GM21529 (cell line): ENCODE measurements at regions not wholly inside any gene's neighbourhood (a gene's known extent, or its start where the extent isn't known, plus 50 kb on each side); places are given as distances from the start of the nearest gene placed in this dataset.

Source experiments
- ATAC-seq: cut with Tn5 transposase; IDR thresholded peaks from one replicate; pipeline ENCODE4 v1.9.1; 2021; ENCODE audit not compliant: unreplicated experiment

DNA sequence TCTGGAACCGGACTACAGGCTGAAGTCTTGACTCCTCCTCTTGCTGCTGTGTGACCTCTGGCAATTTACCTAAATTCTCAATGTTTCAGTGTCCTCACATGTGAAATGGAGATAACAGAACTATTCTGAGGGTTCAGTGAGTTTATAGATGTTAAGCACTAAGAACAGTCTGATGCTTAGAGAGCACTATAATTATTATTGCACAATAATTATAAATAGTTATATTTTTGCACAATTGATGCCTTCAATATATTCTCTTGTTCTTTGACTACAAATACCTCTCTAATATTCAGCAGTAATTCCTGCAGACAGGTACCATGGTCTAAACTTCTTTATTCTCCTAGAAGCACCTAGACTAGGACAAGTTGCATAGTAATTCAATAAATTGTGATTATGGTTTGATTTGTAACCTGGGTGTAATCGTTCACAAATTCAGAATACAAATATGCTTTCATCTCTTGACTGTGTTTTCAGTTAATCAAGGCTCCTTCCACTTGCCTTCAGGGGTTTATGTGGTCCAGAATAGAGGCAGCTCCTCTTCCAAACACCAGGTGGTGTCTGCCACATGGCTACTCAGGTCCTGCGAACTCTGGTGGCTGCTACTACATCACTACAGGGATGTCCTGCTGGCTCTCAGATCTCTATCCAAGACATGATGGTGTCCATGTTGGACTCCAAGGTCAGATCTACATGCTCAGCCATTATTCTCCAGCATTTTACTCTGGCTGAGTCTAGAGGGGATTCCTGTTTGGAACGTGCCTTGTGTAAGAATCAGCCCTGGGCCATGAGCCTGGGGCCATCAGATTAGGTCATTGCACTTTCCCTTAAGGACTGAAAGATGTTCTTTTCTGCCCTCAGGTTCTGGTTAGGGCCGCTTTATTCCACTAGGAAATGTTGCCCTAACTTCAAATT, 103.4 kb downstream of the QRFPR start:
- ATAC-seq = peak; percentile 54

DNA sequence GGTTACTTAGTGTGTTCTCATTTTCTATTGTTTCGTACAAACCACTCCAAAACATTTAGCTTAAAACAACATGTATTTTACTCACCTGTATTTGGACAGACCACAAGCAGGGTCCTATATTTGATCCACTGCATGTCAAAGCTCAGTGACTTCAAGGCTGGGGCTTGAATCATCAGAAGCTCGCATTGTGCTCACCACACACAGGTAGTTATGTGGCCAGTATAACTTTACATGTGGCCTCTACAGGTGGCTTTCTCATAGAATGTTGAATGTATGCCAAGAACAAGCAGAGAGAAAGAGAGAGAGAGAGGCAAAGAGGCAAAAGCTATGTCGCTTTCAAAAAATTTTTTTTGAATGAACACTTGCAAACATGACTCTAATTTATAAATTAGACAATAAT, 107.6 kb downstream of the QRFPR start:
- no peak for ATAC-seq

DNA sequence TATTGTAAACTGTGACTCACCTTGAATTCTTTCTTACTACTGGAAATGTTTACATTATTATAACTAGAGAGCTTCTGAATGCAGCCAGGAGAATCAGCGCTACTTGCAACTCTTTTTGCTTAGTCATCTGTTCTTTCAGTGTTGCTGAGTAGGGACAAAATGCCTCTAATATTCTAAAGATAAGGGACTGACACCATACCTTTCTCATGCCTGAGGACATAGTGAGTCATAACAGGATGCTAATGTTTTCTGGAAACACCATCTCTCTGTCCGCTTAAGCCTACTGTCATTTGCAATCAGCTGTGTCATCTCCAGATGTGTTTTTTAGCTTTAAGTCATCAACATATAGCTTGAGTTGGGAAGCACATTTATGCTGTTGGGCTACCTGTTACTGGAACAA, 108.3 kb downstream of the QRFPR start:
- peak; percentile 89 for ATAC-seq

DNA sequence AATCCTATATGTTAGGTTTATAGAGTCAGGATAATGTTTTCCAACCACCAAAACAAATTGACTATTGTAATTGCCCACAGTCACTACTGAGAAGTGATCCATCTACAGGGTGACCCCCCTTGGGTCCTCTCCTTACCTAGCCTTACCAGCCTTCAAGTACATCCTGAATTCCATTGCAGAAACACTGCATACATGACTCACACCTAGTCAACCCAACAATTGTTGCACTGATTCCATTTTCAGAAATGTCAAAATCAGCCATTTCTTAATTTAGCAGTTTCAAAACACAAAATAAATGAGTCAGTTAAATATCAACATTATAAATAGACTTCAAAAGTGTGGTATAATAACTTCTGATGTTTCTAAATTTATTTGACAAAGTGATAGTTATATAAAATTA, 106.3 kb upstream of the TNIP3 start:
- ATAC-seq = no peak

DNA sequence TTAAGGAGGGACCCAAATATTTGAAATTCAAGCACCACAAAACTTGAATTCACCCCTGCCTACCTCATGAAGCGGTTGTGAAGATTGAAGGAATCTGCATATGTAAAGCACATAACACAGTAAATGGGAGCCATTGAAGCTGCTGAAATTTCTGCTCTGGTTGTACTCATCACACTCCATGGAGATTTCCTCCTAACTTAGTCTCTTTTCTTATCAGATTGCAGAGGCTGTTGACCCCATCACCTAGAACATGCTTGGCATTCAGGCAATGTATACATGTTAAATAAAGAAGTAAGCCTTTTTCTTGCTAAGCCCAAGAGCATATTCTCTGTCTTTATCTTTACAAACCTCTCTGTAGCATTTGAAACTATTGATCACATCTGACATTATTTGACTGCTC, 104.9 kb upstream of the TNIP3 start:
- no peak for ATAC-seq

DNA sequence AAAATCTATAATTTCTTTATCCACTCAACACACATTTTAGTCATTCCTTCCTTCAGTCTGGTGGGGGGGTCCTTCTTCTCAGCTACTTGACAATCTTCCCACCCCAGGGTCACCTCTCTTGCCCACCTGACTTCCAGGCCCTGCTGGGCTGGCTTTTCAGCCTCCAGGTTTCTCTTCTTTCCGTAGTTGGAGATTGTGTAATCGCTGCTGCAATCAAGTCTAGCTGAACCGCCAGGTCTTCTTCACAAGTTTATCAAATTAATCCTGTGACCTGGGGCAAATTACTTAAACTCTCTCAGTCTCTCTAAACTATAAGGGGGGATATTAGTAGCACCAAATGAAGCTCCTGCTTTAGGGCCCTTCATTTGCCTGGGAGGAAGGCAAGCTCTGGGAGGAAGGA, 102.9 kb upstream of the TNIP3 start:
- no peak for ATAC-seq

DNA sequence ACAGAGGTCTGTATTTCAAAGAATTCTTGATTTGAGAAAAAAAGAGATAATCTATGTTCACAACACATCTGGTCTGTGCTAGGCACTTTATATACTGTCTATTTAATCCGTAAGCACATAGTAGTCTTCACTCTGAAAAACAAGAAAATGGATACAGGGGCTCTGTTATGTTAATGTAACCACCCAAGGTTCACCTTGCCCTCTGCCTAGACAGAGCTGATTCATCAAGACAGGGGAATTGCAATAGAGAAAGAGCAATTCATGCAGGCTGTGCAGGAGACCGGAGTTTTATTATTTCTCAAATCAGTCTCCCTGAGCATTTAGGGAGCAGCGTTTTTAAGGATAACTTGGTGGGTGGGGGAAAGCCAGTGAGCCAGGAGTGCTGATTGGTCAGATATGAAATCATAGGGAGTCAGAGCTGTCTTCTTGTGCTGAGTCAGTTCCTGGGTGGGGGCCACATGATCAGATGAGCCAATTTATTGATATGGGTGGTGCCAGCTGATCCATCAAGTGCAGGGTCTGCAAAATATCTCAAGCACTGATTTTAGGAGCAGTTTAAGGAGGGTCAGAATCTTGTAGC, 92.9 kb upstream of the TNIP3 start:
- peak; percentile 13 for ATAC-seq

DNA sequence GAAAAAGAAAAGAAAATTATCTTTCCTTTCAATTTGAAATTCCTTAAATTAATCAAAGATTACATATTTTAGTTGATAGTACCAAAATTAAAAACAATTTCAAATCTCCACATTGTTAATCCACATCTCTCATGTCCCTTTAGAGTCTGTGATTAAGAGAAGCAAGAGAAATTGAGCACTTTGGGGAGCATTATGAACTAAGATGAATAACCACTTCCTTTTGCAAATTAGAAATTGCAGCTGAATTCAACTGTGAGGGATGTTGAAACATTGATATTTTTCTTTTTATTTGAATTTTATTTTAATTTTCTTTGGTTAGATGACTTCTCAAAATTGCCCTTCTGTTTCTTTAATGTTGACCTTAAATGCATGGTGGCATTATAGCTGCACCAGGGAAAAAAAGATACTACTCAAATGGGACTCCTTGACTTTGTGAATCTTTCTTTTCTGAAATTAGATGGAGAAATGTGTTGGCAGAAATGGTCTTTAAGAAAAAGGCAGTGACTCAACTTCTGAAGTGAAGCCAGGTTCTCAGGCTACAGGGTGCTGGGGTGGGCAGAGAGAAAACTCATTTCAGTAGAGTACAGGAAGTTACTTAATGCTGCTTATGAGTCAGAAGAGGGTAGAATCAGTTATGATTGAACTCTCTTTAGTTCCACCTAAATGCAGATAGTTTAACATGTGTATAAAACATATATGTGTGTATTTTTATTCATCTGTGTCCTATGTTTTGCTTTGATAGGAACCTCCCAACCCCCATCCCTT, 92.0 kb upstream of the TNIP3 start:
- ATAC-seq = peak; percentile 99

DNA sequence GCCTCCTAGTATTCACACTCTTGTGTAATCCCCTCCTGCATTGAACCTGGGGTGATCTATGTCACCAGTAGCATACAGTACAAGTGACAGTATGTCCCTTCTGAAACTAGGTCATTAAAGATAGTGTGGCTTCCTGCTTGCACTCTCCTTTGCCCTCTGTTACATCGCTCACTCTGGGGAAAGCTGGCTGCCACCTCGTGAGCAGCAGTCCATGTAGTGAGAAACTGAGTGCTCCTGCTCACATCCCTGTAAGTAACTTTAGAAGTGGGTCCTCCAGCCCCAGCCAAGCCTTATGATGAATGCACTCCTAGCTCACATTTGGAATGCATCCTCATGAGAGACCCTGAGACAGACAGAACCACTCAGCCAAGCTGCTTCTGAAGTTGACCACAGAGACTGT, 89.8 kb upstream of the TNIP3 start:
- ATAC-seq = no peak

DNA sequence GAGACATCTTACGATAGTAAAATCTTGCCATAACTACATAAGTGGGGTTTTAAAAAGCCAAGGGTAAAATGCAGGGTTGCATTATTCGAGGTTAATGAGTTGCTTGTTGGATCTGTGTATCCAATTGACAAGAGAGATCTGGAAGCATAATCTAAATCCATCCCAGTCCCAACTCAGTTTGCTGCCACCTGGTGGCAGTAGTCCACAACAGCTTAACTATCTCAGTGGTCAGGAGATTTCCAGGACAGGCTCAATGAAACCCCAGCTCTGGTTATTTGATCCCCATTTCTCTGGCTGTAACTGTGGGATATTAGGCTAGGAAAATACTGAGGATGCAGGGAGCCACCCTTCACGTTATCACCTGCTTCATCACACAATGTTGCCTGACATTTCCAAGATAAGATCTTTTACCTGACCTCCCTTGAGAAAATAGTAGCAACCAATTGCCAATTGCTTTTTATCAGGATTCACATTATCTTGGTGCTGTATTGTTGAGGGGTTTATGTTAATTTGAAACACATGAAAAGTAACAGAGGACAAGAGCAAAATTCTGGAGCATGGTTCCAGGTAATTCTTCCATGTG, 88.2 kb upstream of the TNIP3 start:
- ATAC-seq = peak; percentile 41

DNA sequence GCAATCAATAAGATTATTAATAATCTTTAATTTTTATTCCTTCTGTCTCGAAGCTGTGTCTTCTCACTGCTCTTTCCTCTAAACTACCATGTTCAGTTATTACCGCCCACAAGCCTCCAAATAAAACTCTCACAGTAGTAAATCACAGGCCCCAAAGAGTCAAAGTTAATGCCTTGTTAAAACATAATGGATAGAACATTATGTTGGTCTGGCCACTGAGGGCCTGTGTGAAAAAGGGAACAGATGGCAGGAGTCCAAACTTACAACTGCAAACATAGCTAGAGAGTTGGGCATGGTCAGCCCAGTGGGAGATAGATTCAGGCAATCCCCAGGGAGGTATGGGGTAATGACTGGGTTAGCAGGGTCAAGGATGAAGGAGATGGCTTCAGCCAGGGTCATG, 84.6 kb upstream of the TNIP3 start:
- ATAC-seq = no peak

DNA sequence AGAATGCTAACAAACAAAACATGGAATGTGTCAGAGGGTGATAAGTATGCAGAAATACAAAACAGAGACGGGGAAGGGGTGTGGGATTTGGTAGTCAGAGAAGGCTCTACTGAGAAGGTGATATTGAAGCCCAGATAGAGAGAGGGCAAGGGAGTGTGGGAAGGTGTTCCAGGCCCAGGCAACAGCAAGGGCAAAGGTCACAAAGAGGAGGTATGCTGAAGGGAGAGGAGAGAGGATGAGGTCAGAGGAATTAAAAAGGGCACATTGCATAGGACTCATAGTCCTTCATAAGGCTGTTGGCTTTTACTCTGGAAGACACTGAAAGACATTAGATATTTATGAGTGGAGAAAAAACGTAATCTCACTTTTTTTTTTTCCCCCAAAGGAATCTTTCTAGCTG, 82.6 kb upstream of the TNIP3 start:
- ATAC-seq = no peak

DNA sequence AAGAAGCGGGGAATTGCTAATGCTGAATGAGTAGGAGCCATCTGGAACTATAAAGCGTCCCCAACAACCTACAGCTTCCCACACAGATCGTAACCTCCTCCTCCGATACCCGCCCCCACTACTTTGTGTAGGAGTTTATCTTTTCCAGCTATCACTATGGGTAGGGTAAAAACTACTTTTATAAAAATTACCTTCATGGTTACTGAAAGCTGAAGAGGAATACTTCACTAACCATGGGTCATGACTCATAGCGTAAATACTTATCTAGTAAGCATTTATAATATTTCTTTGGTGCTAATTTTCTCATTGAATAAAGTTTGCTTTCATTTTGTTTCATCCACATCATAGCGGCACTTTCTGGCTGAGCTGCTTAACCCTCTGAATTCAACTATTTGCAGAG, 79.4 kb upstream of the TNIP3 start:
- ATAC-seq = peak; percentile 61

DNA sequence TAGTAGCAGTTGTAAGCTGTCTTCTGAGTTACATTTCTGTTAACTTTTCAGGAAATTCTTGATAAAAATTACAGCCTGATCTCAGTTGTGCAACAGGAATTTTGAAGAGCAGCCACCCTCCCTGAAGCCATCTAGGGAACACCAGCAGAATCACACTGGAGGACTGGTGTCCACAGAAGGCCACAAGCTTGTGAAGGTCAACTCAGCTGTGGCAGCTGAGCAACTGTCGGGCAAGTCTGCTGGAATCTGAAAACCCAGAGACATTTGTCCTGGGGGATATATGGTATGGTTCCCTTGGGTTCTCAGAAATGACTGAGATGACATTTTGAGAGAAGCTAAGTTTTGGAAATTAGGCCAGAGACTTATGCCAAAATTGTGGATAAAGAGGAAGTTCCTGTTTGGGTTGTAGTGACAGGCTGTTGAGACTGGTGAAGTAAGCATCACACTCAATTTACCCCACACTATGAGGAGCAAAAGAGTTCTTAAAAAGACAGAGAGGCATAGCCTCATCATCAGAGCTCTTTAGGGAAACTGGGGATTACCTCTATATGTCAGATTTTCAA, 78.1 kb upstream of the TNIP3 start:
- ATAC-seq = no peak

DNA sequence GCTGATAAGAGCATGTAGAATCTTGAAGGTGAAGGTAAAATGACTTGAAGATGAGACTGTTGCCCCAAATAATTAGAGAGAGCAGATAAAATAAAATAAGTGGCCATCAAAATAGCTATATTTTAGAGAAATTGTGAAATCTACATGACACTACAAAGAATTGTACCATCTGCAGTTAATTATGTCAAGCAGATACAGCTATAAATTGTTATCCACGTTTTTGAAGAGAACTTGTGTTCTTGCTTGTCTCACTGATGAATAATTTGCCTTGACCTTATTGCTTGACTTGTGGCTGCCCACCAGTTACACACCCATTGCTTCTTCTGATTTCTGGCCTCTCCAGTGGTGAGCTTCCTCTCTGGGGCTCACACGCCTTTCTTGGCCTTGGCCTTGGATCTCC, 75.8 kb upstream of the TNIP3 start:
- ATAC-seq = no peak

DNA sequence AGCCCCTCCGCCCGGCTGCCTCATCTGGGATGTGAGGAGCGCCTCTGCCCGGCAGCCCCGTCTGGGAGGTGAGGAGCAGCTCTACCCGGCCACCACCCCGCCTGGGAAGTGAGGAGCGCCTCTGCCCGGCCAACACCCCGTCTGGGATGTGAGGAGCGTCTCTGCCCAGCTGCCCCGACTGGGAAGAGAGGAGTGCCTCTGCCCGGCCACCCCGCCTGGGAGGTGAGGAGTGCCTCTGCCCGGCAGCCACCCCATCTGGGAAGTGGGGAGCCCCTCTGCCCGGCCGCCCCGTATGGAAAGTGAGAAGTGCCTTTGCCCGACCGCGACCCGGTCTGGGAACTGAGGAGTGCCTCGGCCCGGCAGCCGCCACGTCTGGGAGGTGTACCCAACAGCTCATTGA, 74.3 kb upstream of the TNIP3 start:
- no peak for ATAC-seq

DNA sequence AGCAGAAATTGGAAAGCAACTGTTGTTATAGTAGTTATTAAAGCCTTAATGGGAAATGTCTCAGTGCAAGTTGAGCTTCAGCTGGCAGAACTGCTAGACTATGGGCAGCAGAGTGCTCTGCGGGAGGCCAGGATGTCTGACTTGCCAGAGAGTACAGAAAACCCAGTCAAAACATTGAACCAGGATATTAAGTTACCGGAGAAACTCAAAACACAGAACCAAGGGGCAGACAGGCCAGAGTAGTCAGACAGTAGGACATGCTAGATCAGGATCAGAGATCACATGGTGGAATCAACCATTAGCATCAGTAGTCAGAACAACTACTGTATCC, 72.9 kb upstream of the TNIP3 start:
- ATAC-seq = no peak

DNA sequence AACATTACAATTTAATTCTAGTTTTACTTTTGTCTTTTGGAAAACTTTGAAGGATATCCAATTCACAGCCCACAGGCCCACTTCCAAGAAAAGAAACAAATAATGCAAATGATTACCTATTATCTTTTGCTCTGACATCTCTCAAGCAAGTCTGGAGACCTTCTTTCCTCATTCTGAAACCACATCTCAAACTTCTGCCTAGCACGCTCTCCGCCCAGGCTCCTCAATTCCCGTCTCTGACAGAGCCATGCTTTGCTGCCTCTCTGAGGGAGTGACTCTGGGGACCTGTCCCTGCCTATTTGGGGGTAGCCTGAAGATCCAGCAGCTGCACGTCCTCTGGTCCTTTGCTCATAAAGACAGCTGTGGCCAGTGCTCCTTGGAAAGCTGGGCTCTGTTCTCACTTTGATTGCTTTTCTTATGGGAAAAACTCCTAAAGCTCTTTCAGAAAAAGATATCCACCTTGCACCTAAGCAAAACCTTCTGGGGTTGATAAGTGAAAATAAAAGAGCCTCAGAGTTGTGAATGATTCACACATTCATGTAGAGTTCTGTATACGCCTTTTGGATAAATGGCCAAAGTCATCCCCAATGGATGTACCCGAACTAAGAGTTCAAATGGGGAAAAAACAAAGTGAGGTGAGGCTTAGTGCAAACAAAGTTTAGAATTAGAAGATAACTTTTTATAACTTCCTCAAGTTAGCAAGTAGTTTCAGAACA, 72.4 kb upstream of the TNIP3 start:
- peak; percentile 46 for ATAC-seq

DNA sequence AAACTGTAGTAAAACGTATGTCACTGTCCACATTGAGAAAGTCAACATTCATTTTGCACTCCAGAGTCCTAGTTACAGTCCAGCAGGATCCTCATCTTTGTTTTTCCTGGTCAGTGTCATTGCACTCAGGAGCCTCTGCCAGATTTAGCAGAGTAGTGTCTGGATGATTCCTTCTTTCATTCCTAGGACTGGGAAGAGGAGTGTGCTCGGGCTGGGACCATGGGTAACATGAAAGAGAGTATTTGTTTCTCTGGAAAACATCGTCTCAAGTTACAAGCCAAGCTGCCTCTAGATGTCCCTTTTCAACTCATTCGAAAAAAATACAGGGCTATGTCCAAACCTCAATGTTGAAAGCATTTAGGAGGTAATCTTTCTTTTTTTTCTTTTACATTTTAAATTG, 69.9 kb upstream of the TNIP3 start:
- no peak for ATAC-seq

DNA sequence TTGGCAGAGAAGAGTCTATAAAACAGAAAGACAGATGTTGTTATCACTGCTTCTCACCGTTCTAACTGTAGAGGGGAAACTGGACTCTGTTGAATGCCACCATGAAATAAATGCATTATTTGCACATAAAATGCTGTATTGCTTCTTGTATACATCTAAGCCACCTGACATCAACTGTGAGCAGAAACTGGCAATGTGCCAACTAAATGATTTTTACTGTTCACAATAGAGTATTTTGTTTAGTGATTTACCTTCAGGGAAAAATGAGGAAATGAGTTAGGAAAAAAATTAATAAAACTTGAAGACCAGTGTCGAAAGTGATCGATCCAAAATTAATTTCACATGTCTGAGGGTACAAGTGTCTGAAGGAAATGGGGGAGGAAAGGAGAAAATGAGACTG, 65.9 kb upstream of the TNIP3 start:
- ATAC-seq = no peak

DNA sequence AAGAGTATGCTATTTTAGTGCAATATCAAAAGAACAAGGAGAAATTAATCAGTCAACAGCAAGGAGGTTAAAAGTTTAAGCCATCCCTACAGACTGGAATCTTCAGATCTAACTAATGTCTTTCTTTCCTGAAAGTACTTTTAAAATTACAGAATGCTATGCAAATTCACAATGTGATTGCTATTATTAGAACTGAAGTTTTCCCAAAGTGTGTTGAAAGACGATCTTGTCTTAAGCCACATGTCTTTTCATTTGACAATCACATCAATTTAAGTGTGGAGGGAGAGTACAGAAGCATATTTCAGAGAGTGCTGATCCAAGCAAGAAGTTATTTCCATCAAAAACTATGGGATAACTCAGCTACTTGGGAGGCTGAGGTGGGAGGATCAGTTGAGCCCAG, 64.7 kb upstream of the TNIP3 start:
- ATAC-seq = no peak
